Body of pancreas (tissue), 4 donors: ENCODE measurements at regions not wholly inside any gene's neighbourhood (a gene's known extent, or its start where the extent isn't known, plus 50 kb on each side); places are given as distances from the start of the nearest gene placed in this dataset.

Source experiments
- ATAC-seq: fragments of 150-250 bp; one replicate; pipeline ENCODE4 v1.9.1; 2016
- DNase-seq, 4 donors: peaks; one replicate each; pipeline ENCODE4 v3.0.0-alpha.2; 2019
- H3K27ac ChIP-seq, 4 donors: fragments of 200-600 bp; sonication (generic); 1 replicate in 3 of 4; 2 replicates in 1 of 4; pipeline versions ENCODE4 v1.5.1 to v1.6.1; 2016 to 2019; ENCODE audit warnings: mild to moderate bottlenecking in 1 of 4, mixed read lengths in 1 of 4, moderate library complexity in 1 of 4
- H3K27me3 ChIP-seq, 2 donors: fragments of 200-600 bp; sonication (generic); one replicate each; pipeline ENCODE4 v1.6.0; 2016; ENCODE audit warnings: mild to moderate bottlenecking in 1 of 2
- H3K36me3 ChIP-seq, 2 donors: fragments of 200-600 bp; sonication (generic); replicated peaks in 1 of 2; 2 replicates each; pipeline ENCODE4 v1.5.1; 2016; ENCODE audit warnings: low read depth in 2 of 2; ENCODE audit not compliant: insufficient read depth in 1 of 2
- H3K4me1 ChIP-seq: fragments of 200-600 bp; sonication (generic); one replicate; pipeline ENCODE4 v1.6.0; 2016
- H3K4me3 ChIP-seq, 2 donors: fragments of 200-600 bp; sonication (generic); 1 replicate in 1 of 2; 2 replicates in 1 of 2; pipeline ENCODE4 v1.5.1; 2016 to 2019
- H3K9me3 ChIP-seq, 3 donors: fragments of 200-600 bp; sonication (generic); 1 replicate in 2 of 3; 2 replicates in 1 of 3; pipeline ENCODE4 v1.5.1; 2016
- POLR2A ChIP-seq, 3 donors: fragments of 450-650 bp; IDR thresholded peaks; one replicate each; pipeline ENCODE4 v1.6.1; 2016; ENCODE audit warnings: antibody characterized with exemption in 3 of 3, mild to moderate bottlenecking in 2 of 3
- WGBS, 2 donors: methylation state at CpG; one replicate each; pipeline ENCODE4 v1.1.5; 2017; 5-methylcytosine and 5-hydroxymethylcytosine counted together
- intact Hi-C: fragments of 100-400 bp; cut with DNase I; formaldehyde crosslinking; loops from one replicate; pipeline ENCODE4 v1.15.1; 2023
- TF ChIP-seq, protein P1 (sequence below), 7 experiments: fragments of 450-650 bp in 4 of 7; fragments of 200-600 bp in 3 of 7; sonication (generic) in 3 of 7; IDR thresholded peaks; one replicate each; pipeline ENCODE4 v1.5.1; 2016 to 2019; ENCODE audit warnings: antibody characterized with exemption in 7 of 7

DNA sequence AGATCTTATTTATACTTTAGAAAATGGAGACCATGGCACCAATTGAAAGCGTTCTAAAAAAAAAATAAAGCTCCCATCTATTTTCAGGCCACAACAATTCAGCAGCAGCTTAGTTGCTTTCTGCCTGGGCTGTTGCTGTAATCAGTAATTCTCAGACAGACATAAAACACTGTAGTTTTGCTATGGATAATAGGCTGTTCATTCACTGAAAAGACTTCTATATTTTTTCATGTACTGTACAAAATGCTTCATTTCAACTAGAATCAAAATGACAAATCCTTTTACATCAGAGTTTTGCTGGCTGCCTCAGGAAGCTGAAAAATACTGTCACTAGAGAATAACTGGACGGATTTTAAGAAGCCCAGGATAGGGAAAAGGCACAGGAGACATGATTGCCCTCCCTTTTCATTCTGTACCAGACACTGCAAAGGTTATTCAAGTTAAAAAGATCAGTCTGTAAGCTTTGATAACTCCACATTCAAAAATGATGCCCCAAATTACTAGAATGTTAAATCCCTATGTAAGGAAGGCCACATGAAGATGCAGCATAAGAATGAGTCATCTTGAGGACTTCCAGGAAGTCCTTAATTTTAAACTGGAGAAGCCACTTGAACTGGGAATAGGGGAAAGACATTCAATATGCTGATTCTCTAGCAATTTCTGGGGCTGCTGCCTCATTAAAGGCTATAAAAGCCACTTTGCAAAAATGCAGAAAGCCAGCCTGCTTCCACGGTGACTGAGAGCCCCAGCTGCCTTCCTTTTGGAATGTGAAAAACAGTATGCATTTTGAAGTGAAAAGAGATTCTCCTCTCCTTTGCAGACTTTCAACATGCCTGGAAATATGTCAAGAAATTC lies 403.2 kb upstream of the RASGEF1B start:
- peaks cover 0 to 7% (median 0%) of the 10 kb centered on the region in 3 donors for H3K9me3 ChIP-seq
- no peak overlapping the region for H3K27ac ChIP-seq
- no peak for ATAC-seq
- no peak overlapping the region for H3K4me3 ChIP-seq
- 52 to 66% methylated on average over 3 of the region's 3 CpGs for WGBS, 2 donors
- H3K27me3 ChIP-seq = no peaks in the 10 kb centered on the region
- intact Hi-C loops = no loop called here
- no peaks in the 10 kb centered on the region for H3K36me3 ChIP-seq
- no peak for DNase-seq
- TF ChIP-seq POLR2A (IDR thresholded peaks at IDR 0.05) = no peak
- TF ChIP-seq, protein P1, sequence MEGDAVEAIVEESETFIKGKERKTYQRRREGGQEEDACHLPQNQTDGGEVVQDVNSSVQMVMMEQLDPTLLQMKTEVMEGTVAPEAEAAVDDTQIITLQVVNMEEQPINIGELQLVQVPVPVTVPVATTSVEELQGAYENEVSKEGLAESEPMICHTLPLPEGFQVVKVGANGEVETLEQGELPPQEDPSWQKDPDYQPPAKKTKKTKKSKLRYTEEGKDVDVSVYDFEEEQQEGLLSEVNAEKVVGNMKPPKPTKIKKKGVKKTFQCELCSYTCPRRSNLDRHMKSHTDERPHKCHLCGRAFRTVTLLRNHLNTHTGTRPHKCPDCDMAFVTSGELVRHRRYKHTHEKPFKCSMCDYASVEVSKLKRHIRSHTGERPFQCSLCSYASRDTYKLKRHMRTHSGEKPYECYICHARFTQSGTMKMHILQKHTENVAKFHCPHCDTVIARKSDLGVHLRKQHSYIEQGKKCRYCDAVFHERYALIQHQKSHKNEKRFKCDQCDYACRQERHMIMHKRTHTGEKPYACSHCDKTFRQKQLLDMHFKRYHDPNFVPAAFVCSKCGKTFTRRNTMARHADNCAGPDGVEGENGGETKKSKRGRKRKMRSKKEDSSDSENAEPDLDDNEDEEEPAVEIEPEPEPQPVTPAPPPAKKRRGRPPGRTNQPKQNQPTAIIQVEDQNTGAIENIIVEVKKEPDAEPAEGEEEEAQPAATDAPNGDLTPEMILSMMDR (IDR thresholded peaks at IDR 0.05) = no peak
- H3K4me1 ChIP-seq = no peaks in the 10 kb centered on the region

DNA sequence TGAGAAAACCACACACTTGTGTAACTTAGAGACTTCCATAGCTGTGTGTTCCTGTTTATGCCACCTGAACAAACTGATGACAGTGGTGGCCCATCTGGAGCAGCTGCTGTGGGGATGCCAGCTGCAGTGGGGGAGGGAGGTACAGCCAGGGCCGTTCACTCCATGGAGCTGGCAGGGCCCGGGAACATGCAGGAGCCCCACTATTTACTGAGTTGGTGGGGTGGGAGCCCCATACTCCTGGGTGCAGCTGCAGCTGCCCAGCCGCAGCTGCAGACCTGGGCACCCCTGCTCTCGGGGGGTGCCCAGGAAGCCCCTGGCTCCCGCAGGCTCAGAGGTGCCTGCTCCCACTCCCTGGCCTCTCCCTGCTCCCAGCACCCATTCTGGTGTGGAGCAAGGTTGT lies 398.6 kb upstream of the RASGEF1B start:
- Histone ChIP-seq H3K4me3 (no peak overlapping the region), H3K4me1 (no peaks in the 10 kb centered on the region), H3K36me3 (no peaks in the 10 kb centered on the region), H3K9me3 (peaks cover 0 to 7% (median 0%) of the 10 kb centered on the region in 3 donors), H3K27ac (no peak overlapping the region), H3K27me3 (no peaks in the 10 kb centered on the region)
- 72 to 76% methylated on average over 2 to 5 of the region's 5 CpGs for WGBS, 2 donors
- DNase-seq (no peak), ATAC-seq (no peak)
- TF ChIP-seq, protein P1 (IDR thresholded peaks at IDR 0.05) = no peak
- intact Hi-C loops = no loop called here

DNA sequence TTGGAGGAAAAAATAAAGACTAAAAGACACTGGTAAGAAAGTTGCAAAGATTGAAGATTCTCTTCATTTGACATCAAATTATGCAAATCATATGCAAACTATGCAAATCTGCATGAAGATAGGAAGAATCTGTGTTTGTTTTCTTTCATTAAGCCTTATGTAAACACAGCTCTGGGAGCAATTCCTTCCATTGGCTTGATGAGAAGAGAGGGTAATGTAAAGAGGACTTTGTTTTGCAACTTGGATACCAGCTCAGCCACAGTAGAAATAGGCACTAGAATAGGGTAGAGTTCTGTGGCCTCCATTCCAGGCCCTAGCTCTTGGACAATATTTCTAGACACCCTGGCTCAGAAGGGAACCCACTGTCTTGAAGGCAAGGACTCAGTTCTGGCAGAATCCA lies 388.4 kb upstream of the RASGEF1B start:
- no peak overlapping the region for H3K4me3 ChIP-seq
- intact Hi-C loops = no loop called here
- TF ChIP-seq, protein P1 (IDR thresholded peaks at IDR 0.05) = no peak
- no peak for TF ChIP-seq POLR2A (IDR thresholded peaks at IDR 0.05)
- no peak for ATAC-seq
- H3K27ac ChIP-seq = no peak overlapping the region
- H3K36me3 ChIP-seq = no peaks in the 10 kb centered on the region
- H3K27me3 ChIP-seq = no peaks in the 10 kb centered on the region
- no peaks in the 10 kb centered on the region for H3K9me3 ChIP-seq
- DNase-seq = no peak
- no peaks in the 10 kb centered on the region for H3K4me1 ChIP-seq

DNA sequence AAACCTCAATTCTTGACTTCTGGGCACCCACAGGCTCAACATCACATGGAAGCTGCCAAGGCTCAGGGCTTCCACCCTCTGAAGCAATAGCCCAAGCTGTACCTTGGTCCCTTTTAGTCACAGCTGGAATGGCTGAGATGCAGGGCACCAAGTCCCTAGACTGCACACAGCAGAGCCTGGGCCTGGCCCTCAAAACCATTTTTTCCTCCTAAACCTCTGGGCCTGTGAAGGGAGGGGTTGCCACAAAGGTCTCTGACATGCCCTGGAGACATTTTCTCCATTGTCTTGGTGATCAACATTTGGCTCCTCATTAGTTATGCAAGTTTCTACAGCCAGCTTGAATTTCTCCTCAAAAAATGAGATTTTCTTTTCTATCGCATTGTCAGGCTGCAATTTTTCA lies 382.7 kb upstream of the RASGEF1B start:
- Histone ChIP-seq H3K4me1 (no peaks in the 10 kb centered on the region), H3K27ac (no peak overlapping the region), H3K4me3 (no peak overlapping the region), H3K9me3 (no peaks in the 10 kb centered on the region), H3K36me3 (no peaks in the 10 kb centered on the region), H3K27me3 (no peaks in the 10 kb centered on the region)
- intact Hi-C loops = no loop called here
- no peak for DNase-seq
- 92 to 100% methylated on average over 1 of the region's 1 CpG for WGBS, 2 donors
- no peak for TF ChIP-seq POLR2A (IDR thresholded peaks at IDR 0.05)
- TF ChIP-seq, protein P1 (IDR thresholded peaks at IDR 0.05) = no peak
- no peak for ATAC-seq
